B cell (primary cell): ENCODE measurements at regions not wholly inside any gene's neighbourhood (a gene's known extent, or its start where the extent isn't known, plus 50 kb on each side); places are given as distances from the start of the nearest gene placed in this dataset.
A peak's percentile ranks its signal among the peaks of the same experiment; 100 is the strongest.

Experiments used
- ATAC-seq: fragments of 200-7000 bp; cut with Tn5 transposase; one replicate; pipeline ENCODE4 v1.10.0; 2021; ENCODE audit warnings: low read depth, mild to moderate bottlenecking, moderate number of reproducible peaks, moderate library complexity
- CTCF ChIA-PET: fragments of 350-600 bp; sonication (Branson Sonifier 250); formaldehyde crosslinking; loops from one replicate; lab custom pipeline; 2021; ENCODE audit warnings: antibody characterized with exemption, inconsistent platforms; lab: Charles Lee
- POLR2A ChIA-PET: fragments of 350-600 bp; sonication (Branson Sonifier 250); formaldehyde crosslinking; loops from one replicate; lab custom pipeline; 2021; ENCODE audit warnings: antibody characterized with exemption; lab: Charles Lee
- DNase-seq: peaks from one replicate; pipeline ENCODE4 v3.0.0; 2013
- H2AFZ ChIP-seq: 2 replicates; pipeline ENCODE4 v1.6.1; 2012; ENCODE audit warnings: mild to moderate bottlenecking, low read depth, low read length; ENCODE audit not compliant: insufficient read depth, poor library complexity, severe bottlenecking
- H3K27ac ChIP-seq, 2 donors: 1 replicate in 1 of 2; 2 replicates in 1 of 2; pipeline ENCODE4 v1.5.1; 2012 to 2013; ENCODE audit warnings: low read length in 2 of 2, mild to moderate bottlenecking in 2 of 2, moderate library complexity in 1 of 2
- H3K27me3 ChIP-seq, 4 experiments: fragments of 200-600 bp in 1 of 4; sonication (generic) in 1 of 4; replicated peaks in 1 of 4; 1 replicate in 2 of 4; 2 replicates in 2 of 4; pipeline versions ENCODE4 v1.6.1 to v1.7.0; 2013 to 2016; ENCODE audit warnings: low read length in 3 of 4, mild to moderate bottlenecking in 2 of 4, mixed read lengths in 1 of 4, moderate library complexity in 1 of 4; ENCODE audit not compliant: insufficient read depth in 4 of 4, control insufficient read depth in 3 of 4; ENCODE audit errors: control extremely low read depth in 1 of 4
- H3K36me3 ChIP-seq, 2 experiments: replicated peaks in 1 of 2; 1 replicate in 1 of 2; 2 replicates in 1 of 2; pipeline versions ENCODE4 v1.6.1 to v1.7.1; 2013; ENCODE audit warnings: low read length in 1 of 2; ENCODE audit not compliant: insufficient read depth in 2 of 2, control insufficient read depth in 1 of 2; ENCODE audit errors: control extremely low read depth in 1 of 2, extremely low read depth in 1 of 2
- H3K4me1 ChIP-seq, 2 donors: fragments of 200-600 bp in 1 of 2; sonication (generic) in 1 of 2; 1 replicate in 1 of 2; 2 replicates in 1 of 2; pipeline versions ENCODE4 v1.5.1 to v1.6.1; 2013 to 2017; ENCODE audit warnings: low read length in 2 of 2; ENCODE audit not compliant: control insufficient read depth in 2 of 2, insufficient read depth in 2 of 2
- H3K4me2 ChIP-seq: replicated peaks from 2 replicates; pipeline ENCODE3; 2012; ENCODE audit warnings: mild to moderate bottlenecking, low read depth, low read length; ENCODE audit not compliant: poor library complexity, severe bottlenecking
- H3K4me3 ChIP-seq, 5 experiments: fragments of 200-600 bp in 1 of 5; sonication (generic) in 1 of 5; 1 replicate in 3 of 5; 2 replicates in 2 of 5; pipeline versions ENCODE4 v1.5.1 to v1.7.0; 2011 to 2016; ENCODE audit warnings: low read length in 4 of 5, mild to moderate bottlenecking in 4 of 5, low read depth in 2 of 5, control low read depth in 1 of 5, moderate library complexity in 1 of 5; ENCODE audit not compliant: insufficient read depth in 1 of 5; ENCODE audit errors: control extremely low read depth in 1 of 5, extremely low read depth in 1 of 5
- H3K79me2 ChIP-seq: fragments of 200-600 bp; sonication (generic); one replicate; pipeline ENCODE4 v1.6.0; 2016; ENCODE audit warnings: low read length; ENCODE audit not compliant: control insufficient read depth, insufficient read depth
- H3K9ac ChIP-seq: fragments of 200-600 bp; sonication (generic); 2 replicates; pipeline ENCODE4 v1.6.1; 2017; ENCODE audit warnings: mild to moderate bottlenecking, low read length, moderate library complexity
- H3K9me3 ChIP-seq, 3 donors: one replicate each; pipeline versions ENCODE4 v1.6.1 to v1.7.1; 2013; ENCODE audit warnings: low read length in 2 of 3; ENCODE audit not compliant: control insufficient read depth in 2 of 3, insufficient read depth in 1 of 3; ENCODE audit errors: control extremely low read depth in 1 of 3
- H4K20me1 ChIP-seq: 2 replicates; pipeline ENCODE4 v1.6.0; 2012; ENCODE audit warnings: mild to moderate bottlenecking, low read length; ENCODE audit not compliant: insufficient read depth, control insufficient read depth, poor library complexity, severe bottlenecking
- H3K27ac Mint-ChIP-seq: one replicate; pipeline ENCODE4 v1.8.0; 2021; ENCODE audit warnings: mixed read lengths
- H3K27me3 Mint-ChIP-seq: one replicate; pipeline ENCODE4 v1.8.0; 2021; ENCODE audit warnings: mixed read lengths
- H3K4me1 Mint-ChIP-seq: one replicate; pipeline ENCODE4 v1.8.0; 2021; ENCODE audit warnings: mixed read lengths
- H3K4me3 Mint-ChIP-seq: one replicate; pipeline ENCODE4 v1.8.0; 2021; ENCODE audit warnings: mixed read lengths
- H3K9me3 Mint-ChIP-seq: one replicate; pipeline ENCODE4 v1.8.0; 2022; ENCODE audit warnings: mixed read lengths; ENCODE audit not compliant: insufficient read depth
- CTCF ChIP-seq: fragments of 200-600 bp; IDR thresholded peaks from one replicate; pipeline ENCODE4 v1.8.0; 2022; ENCODE audit warnings: antibody characterized with exemption, mild to moderate bottlenecking
- EZH2 ChIP-seq: IDR thresholded peaks from 2 replicates; pipeline ENCODE4 v1.6.1; 2012; ENCODE audit warnings: borderline replicate concordance, low read depth, mild to moderate bottlenecking, moderate library complexity, low read length; ENCODE audit not compliant: insufficient read depth, poor library complexity, severe bottlenecking
- WGBS: methylation state at CpG from one replicate; pipeline ENCODE4 v1.1.5; 2013; ENCODE audit warnings: missing lambda C conversion rate; ENCODE audit not compliant: insufficient coverage; 5-methylcytosine and 5-hydroxymethylcytosine counted together
- intact Hi-C: fragments of 100-400 bp; cut with micrococcal nuclease; formaldehyde crosslinking; loops from one replicate; pipeline ENCODE4 v1.10.0; 2022

GRCh38 chr6:137405806-137406205 lies 88.4 kb downstream of the OLIG3 start:
- Histone ChIP-seq H3K4me3 (no peak overlapping the region), H4K20me1 (no peaks in the 10 kb centered on the region), H3K27ac (no peak overlapping the region), H3K4me2 (no peak overlapping the region), H3K9ac (no peak overlapping the region), H3K79me2 (no peaks in the 10 kb centered on the region), H3K27me3 (no peaks in the 10 kb centered on the region), H3K36me3 (no peaks in the 10 kb centered on the region), H2AFZ (no peak overlapping the region), H3K9me3 (no peaks in the 10 kb centered on the region), H3K4me1 (peaks cover 5 to 8% of the 10 kb centered on the region in 2 donors)
- peak; percentile 19 for DNase-seq
- no peak overlapping the region for H3K27ac Mint-ChIP-seq
- ChIA-PET CTCF (interaction anchor here (0.8 to 2.3 kb wide), 2 partner anchors 11 to 14 kb away, joined by 3 to 20 read pairs; no protein-coding TSS in a partner anchor), POLR2A (no interaction called here)
- intact Hi-C loops, result no loop called here
- H3K9me3 Mint-ChIP-seq, result peaks cover 14% of the 10 kb centered on the region
- H3K4me1 Mint-ChIP-seq, result peaks cover 13% of the 10 kb centered on the region
- TF ChIP-seq EZH2, result no peak
- TF ChIP-seq CTCF, result no peak
- no peak for ATAC-seq
- no peak overlapping the region for H3K4me3 Mint-ChIP-seq
- no peaks in the 10 kb centered on the region for H3K27me3 Mint-ChIP-seq

- POLR2A ChIA-PET, result no interaction called here
These were observed 90.3 kb downstream of the OLIG3 start for GRCh38 chr6:137403855-137404254.

More at GRCh38 chr6:137403855-137404254, 90.3 kb downstream of the OLIG3 start:
- Histone ChIP-seq H4K20me1 (no peaks in the 10 kb centered on the region), H3K9ac (no peak overlapping the region), H3K79me2 (no peaks in the 10 kb centered on the region), H3K36me3 (no peaks in the 10 kb centered on the region), H3K4me1 (peaks cover 5 to 8% of the 10 kb centered on the region in 2 donors), H3K27me3 (no peaks in the 10 kb centered on the region), H3K9me3 (no peaks in the 10 kb centered on the region), H3K27ac (no peak overlapping the region), H2AFZ (no peak overlapping the region), H3K4me3 (no peak overlapping the region), H3K4me2 (no peak overlapping the region)
- H3K9me3 Mint-ChIP-seq, result peaks cover 14% of the 10 kb centered on the region
- WGBS, result no CpG with 5 or more reads among the region's 2 CpGs
- TF ChIP-seq CTCF (no peak), EZH2 (no peak)
- no peak overlapping the region for H3K27ac Mint-ChIP-seq
- H3K27me3 Mint-ChIP-seq, result no peaks in the 10 kb centered on the region
- H3K4me1 Mint-ChIP-seq, result peaks cover 13% of the 10 kb centered on the region
- intact Hi-C loops, result no loop called here
- CTCF ChIA-PET, result no interaction called here
- DNase-seq, result no peak
- ATAC-seq, result no peak
- no peak overlapping the region for H3K4me3 Mint-ChIP-seq
